Endothelial cell of umbilical vein (primary cell): ENCODE measurements at regions not wholly inside any gene's neighbourhood (a gene's known extent, or its start where the extent isn't known, plus 50 kb on each side); places are given as distances from the start of the nearest gene placed in this dataset.

ENCODE experiments used
- BruUV-seq: library from RNA; stranded (reverse); fragments of 400-500 nt; replicated peaks from 2 replicates; lab custom pipeline; 2021; lab: Mats Ljungman, UMichigan
- CTCF ChIA-PET: fragments of 300-600, 350-600 bp; sonication (Branson Sonifier 250); formaldehyde crosslinking; loops from one replicate; lab custom pipeline; 2021; ENCODE audit warnings: antibody characterized with exemption, inconsistent platforms; lab: Charles Lee
- POLR2A ChIA-PET: fragments of 300-600, 350-600 bp; sonication (Branson Sonifier 250); formaldehyde crosslinking; loops from one replicate; lab custom pipeline; 2021; ENCODE audit warnings: antibody characterized with exemption, inconsistent platforms; lab: Charles Lee
- DNase-seq: peaks from one replicate; pipeline ENCODE4 v3.0.0-alpha.2; 2011; ENCODE audit warnings: low read depth, low spot score
- FAIRE-seq: peaks from 2 replicates; lab custom pipeline; 2011; peaks lifted over from hg19 to GRCh38; lab: Jason Lieb, UNC
- H2AFZ ChIP-seq: 2 replicates; pipeline ENCODE4 v1.6.0; 2012; ENCODE audit warnings: low read depth, low read length, control low read depth, inconsistent platforms
- H3K27ac ChIP-seq: 2 replicates; pipeline ENCODE4 v1.5.1; 2011; ENCODE audit warnings: low read depth, mild to moderate bottlenecking, control low read depth, low read length, moderate library complexity; ENCODE audit not compliant: insufficient read depth
- H3K27me3 ChIP-seq, 2 experiments: 2 replicates each; pipeline versions ENCODE4 v1.6.0 to v1.6.1; 2011; ENCODE audit warnings: low read length in 2 of 2, mixed read lengths in 1 of 2; ENCODE audit not compliant: control insufficient read depth in 2 of 2, insufficient read depth in 2 of 2
- H3K36me3 ChIP-seq, 2 experiments: 2 replicates in 1 of 2; 3 replicates in 1 of 2; pipeline ENCODE4 v1.5.1; 2011; ENCODE audit warnings: low read length in 2 of 2, mild to moderate bottlenecking in 1 of 2, moderate library complexity in 1 of 2; ENCODE audit not compliant: control insufficient read depth in 2 of 2, insufficient read depth in 2 of 2; ENCODE audit errors: extremely low read depth in 1 of 2
- H3K4me1 ChIP-seq: 3 replicates; pipeline ENCODE4 v1.5.1; 2011; ENCODE audit warnings: mild to moderate bottlenecking, low read length; ENCODE audit not compliant: control insufficient read depth, insufficient read depth; ENCODE audit errors: extremely low read depth
- H3K4me2 ChIP-seq: 2 replicates; pipeline ENCODE4 v1.6.1; 2011; ENCODE audit warnings: low read length, control low read depth, mixed read lengths; ENCODE audit not compliant: insufficient read depth
- H3K4me3 ChIP-seq, 3 experiments: fragments of 200-600 bp in 1 of 3; sonication (generic), shearing (Covaris generic) in 1 of 3; replicated peaks in 1 of 3; 2 replicates each; pipeline ENCODE4 v1.5.1; 2011 to 2016; ENCODE audit warnings: control low read depth in 3 of 3, low read length in 3 of 3, mild to moderate bottlenecking in 2 of 3, inconsistent platforms in 1 of 3, low read depth in 1 of 3, moderate library complexity in 1 of 3; ENCODE audit not compliant: insufficient read depth in 1 of 3
- H3K79me2 ChIP-seq: 2 replicates; pipeline ENCODE4 v1.6.0; 2012; ENCODE audit warnings: low read length, inconsistent platforms; ENCODE audit not compliant: control insufficient read depth, insufficient read depth
- H3K9ac ChIP-seq: replicated peaks from 2 replicates; pipeline ENCODE3; 2011; ENCODE audit warnings: low read length, control low read depth; ENCODE audit not compliant: insufficient read depth; ENCODE audit errors: extremely low read depth
- H3K9me1 ChIP-seq: replicated peaks from 3 replicates; pipeline ENCODE4 v1.6.0; 2011; ENCODE audit warnings: mild to moderate bottlenecking, low read length; ENCODE audit not compliant: control insufficient read depth, insufficient read depth; ENCODE audit errors: extremely low read depth
- H3K9me3 ChIP-seq: replicated peaks from 2 replicates; pipeline ENCODE4 v1.5.1; 2012; ENCODE audit warnings: low read length, inconsistent platforms; ENCODE audit not compliant: control insufficient read depth, insufficient read depth
- H4K20me1 ChIP-seq: replicated peaks from 2 replicates; pipeline ENCODE3; 2011; ENCODE audit warnings: mild to moderate bottlenecking, low read length; ENCODE audit not compliant: control insufficient read depth, insufficient read depth; ENCODE audit errors: extremely low read depth
- CTCF ChIP-seq, 2 donors: IDR thresholded peaks; 1 replicate in 1 of 2; 2 replicates in 1 of 2; pipeline ENCODE4 v1.5.1; 2011; ENCODE audit warnings: low read length in 2 of 2, mild to moderate bottlenecking in 2 of 2, moderate library complexity in 2 of 2, control low read depth in 1 of 2, inconsistent platforms in 1 of 2, low read depth in 1 of 2; ENCODE audit not compliant: insufficient read depth in 1 of 2; ENCODE audit errors: extremely low read depth in 1 of 2
- FOS ChIP-seq: IDR thresholded peaks from 2 replicates; pipeline ENCODE4 v1.6.1; 2011; ENCODE audit warnings: mild to moderate bottlenecking, low read length, moderate library complexity, borderline replicate concordance; ENCODE audit not compliant: insufficient read depth
- GATA2 ChIP-seq: IDR thresholded peaks from 2 replicates; pipeline ENCODE4 v1.7.0; 2011; ENCODE audit warnings: low read depth, mild to moderate bottlenecking, moderate library complexity, mixed read lengths, low read length; ENCODE audit not compliant: insufficient read length, insufficient read depth
- JUN ChIP-seq: IDR thresholded peaks from 2 replicates; pipeline ENCODE4 v1.6.1; 2011; ENCODE audit warnings: borderline replicate concordance, low read depth; ENCODE audit not compliant: insufficient read length, insufficient read depth
- MAX ChIP-seq: IDR thresholded peaks from 2 replicates; pipeline ENCODE4 v1.6.1; 2011; ENCODE audit not compliant: insufficient read depth, insufficient read length
- MYC ChIP-seq: IDR thresholded peaks from one replicate; pipeline ENCODE4 v1.6.1; 2011; ENCODE audit warnings: mild to moderate bottlenecking, low read depth, low read length
- POLR2A ChIP-seq: IDR thresholded peaks from 2 replicates; pipeline ENCODE4 v1.6.1; 2012; ENCODE audit warnings: low read depth, mild to moderate bottlenecking, control low read depth, low read length
- POLR2AphosphoS5 ChIP-seq: IDR thresholded peaks from 2 replicates; pipeline ENCODE4 v1.6.1; 2012; ENCODE audit warnings: low read depth, mild to moderate bottlenecking, control low read depth, low read length, moderate library complexity; ENCODE audit not compliant: insufficient read depth
- dilution Hi-C: fragments of 300-500 bp; cut with MboI; formaldehyde crosslinking; loops from one replicate; pipeline ENCODE4 v1.15.0; 2019; ENCODE audit warnings: low sequenced_read_pairs; ENCODE audit not compliant: extremely low pct_ligation_motif_present
- intact Hi-C: fragments of 100-400 bp; cut with micrococcal nuclease; formaldehyde crosslinking; loops from one replicate; pipeline ENCODE4 v1.10.0; 2022

GRCh38 chr12:58283553-58283952 lies 342.2 kb downstream of the ATP23 start:
- intact Hi-C loops, result no loop called here
- H3K4me2 ChIP-seq, result no peak overlapping the region
- ChIA-PET POLR2A (no interaction called here), CTCF (no interaction called here)
- H3K9me1 ChIP-seq, result no peaks in the 10 kb centered on the region
- FAIRE-seq (no peak), DNase-seq (no peak)
- H3K79me2 ChIP-seq, result no peaks in the 10 kb centered on the region
- BruUV-seq, result no TSS peak
- H3K4me3 ChIP-seq, result no peak overlapping the region
- H3K27ac ChIP-seq, result no peak overlapping the region
- H2AFZ ChIP-seq, result no peak overlapping the region
- H3K27me3 ChIP-seq, result no peaks in the 10 kb centered on the region
- H3K9me3 ChIP-seq, result no peaks in the 10 kb centered on the region
- no peaks in the 10 kb centered on the region for H4K20me1 ChIP-seq
- no peaks in the 10 kb centered on the region for H3K36me3 ChIP-seq
- H3K9ac ChIP-seq, result no peak overlapping the region
- no peak for TF ChIP-seq GATA2
- TF ChIP-seq FOS, result no peak
- no peak for TF ChIP-seq CTCF (IDR thresholded peaks at IDR 0.05; ENCODE audit: extremely low read depth in 1 of 2, insufficient read depth in 1 of 2, low read depth in 1 of 2, low read length in 2 of 2)
- no peak for TF ChIP-seq JUN
- TF ChIP-seq MYC, result no peak
- TF ChIP-seq POLR2A, result no peak
- no peak for TF ChIP-seq MAX
- TF ChIP-seq POLR2AphosphoS5, result no peak
- H3K4me1 ChIP-seq, result no peaks in the 10 kb centered on the region
- dilution Hi-C loops, result no loop called here
